GM20000 (cell line): ENCODE measurements at regions not wholly inside any gene's neighbourhood (a gene's known extent, or its start where the extent isn't known, plus 50 kb on each side); places are given as distances from the start of the nearest gene placed in this dataset.
"Not testable (repeated sequence)": the region's sequence is repeated elsewhere in the genome, so short reads cannot be mapped to it uniquely, and the experiment has no call there.

Source experiments
- DNase-seq: peaks from one replicate; pipeline ENCODE4 v3.0.0; 2012; ENCODE audit warnings: low spot score
- CTCF ChIP-seq: IDR thresholded peaks from 2 replicates; pipeline ENCODE4 v1.5.1; 2012; ENCODE audit warnings: mild to moderate bottlenecking, control low read depth; ENCODE audit errors: extremely low read depth, missing control alignments

GRCh38 chr6:14412026-14412425 is 294.5 kb downstream of the CD83 start:
- no peak for DNase-seq
- no peak for TF ChIP-seq CTCF

GRCh38 chr6:14415452-14415851 is 297.9 kb downstream of the CD83 start:
- DNase-seq, result no peak
- no peak for TF ChIP-seq CTCF

- TF ChIP-seq CTCF, result no peak
- no peak for DNase-seq
Observed at GRCh38 chr6:14417377-14417776, 299.8 kb downstream of the CD83 start.

GRCh38 chr6:14419224-14419623 is 301.7 kb downstream of the CD83 start:
- not testable (repeated sequence) for DNase-seq

GRCh38 chr6:14422061-14422460 is 304.5 kb downstream of the CD83 start:
- TF ChIP-seq CTCF, result no peak
- DNase-seq, result no peak

- no peak for TF ChIP-seq CTCF
- DNase-seq, result no peak
Observed at GRCh38 chr6:14422917-14423316, 305.3 kb downstream of the CD83 start.

GRCh38 chr6:14423330-14423729 is 305.8 kb downstream of the CD83 start:
- no peak for DNase-seq
- no peak for TF ChIP-seq CTCF

GRCh38 chr6:14423955-14424354 is 306.4 kb downstream of the CD83 start:
- DNase-seq, result no peak
- no peak for TF ChIP-seq CTCF
